GM19328 (cell line): ENCODE measurements at regions not wholly inside any gene's neighbourhood (a gene's known extent, or its start where the extent isn't known, plus 50 kb on each side); places are given as distances from the start of the nearest gene placed in this dataset.
"Not testable (repeated sequence)": the region's sequence is repeated elsewhere in the genome, so short reads cannot be mapped to it uniquely, and the experiment has no call there.

Experiments used
- ATAC-seq: cut with Tn5 transposase; IDR thresholded peaks from one replicate; pipeline ENCODE4 v1.9.1; 2021; ENCODE audit warnings: mild to moderate bottlenecking, moderate library complexity; ENCODE audit not compliant: unreplicated experiment

- no peak for ATAC-seq
These were observed 307.6 kb downstream of the ALDH8A1 start for GRCh38 chr6:134642279-134642678.

DNA sequence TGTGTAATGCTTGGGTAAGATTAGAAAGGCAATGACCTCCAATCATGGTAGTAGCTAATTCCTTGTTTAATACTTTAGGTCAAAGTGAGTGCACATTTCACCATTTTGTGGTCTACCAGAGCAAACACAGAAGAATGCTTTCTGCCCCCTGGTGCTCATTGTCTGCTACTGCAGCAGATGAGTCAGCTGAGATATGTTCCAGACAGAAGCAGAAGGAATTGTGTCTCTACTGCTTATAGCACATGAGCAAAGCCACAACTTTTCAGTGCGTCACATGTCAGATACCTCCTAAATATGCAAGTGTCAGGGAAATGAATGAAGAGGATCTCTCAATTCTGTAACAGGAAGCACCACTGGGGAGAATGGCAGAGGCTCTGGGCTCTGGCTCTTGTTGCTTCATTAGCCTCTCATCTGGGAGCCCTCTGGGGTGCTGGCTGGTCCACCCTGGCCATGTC, 308.9 kb downstream of the ALDH8A1 start:
- ATAC-seq, result no peak

- no peak for ATAC-seq
These were observed 309.7 kb downstream of the ALDH8A1 start for GRCh38 chr6:134640229-134640628.

GRCh38 chr6:134637847-134638437, 312.0 kb downstream of the ALDH8A1 start:
- no peak for ATAC-seq

GRCh38 chr6:134637282-134637681, 312.6 kb downstream of the ALDH8A1 start:
- no peak for ATAC-seq

GRCh38 chr6:134636186-134636799, 313.6 kb downstream of the ALDH8A1 start:
- ATAC-seq, result no peak

DNA sequence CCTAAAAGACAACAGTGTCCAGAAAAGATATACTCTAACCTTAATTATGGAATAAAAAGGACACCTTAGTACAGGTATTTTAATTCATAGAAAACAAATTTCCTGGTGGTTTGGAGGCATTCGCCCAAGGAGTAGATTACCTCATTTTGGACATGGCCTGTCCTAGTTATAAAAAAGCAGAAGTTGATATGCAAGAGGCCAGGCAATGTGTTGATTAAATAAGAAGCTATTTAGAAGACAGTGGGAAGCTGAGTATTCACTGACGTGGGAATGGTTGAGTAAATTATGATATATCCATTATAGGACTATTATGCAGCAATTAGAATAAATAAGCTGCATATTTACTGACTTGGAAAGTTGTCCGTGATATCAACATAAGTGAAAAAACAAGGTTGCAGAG, 314.9 kb downstream of the ALDH8A1 start:
- ATAC-seq, result no peak

GRCh38 chr6:134634466-134634865, 315.4 kb downstream of the ALDH8A1 start:
- ATAC-seq, result no peak

DNA sequence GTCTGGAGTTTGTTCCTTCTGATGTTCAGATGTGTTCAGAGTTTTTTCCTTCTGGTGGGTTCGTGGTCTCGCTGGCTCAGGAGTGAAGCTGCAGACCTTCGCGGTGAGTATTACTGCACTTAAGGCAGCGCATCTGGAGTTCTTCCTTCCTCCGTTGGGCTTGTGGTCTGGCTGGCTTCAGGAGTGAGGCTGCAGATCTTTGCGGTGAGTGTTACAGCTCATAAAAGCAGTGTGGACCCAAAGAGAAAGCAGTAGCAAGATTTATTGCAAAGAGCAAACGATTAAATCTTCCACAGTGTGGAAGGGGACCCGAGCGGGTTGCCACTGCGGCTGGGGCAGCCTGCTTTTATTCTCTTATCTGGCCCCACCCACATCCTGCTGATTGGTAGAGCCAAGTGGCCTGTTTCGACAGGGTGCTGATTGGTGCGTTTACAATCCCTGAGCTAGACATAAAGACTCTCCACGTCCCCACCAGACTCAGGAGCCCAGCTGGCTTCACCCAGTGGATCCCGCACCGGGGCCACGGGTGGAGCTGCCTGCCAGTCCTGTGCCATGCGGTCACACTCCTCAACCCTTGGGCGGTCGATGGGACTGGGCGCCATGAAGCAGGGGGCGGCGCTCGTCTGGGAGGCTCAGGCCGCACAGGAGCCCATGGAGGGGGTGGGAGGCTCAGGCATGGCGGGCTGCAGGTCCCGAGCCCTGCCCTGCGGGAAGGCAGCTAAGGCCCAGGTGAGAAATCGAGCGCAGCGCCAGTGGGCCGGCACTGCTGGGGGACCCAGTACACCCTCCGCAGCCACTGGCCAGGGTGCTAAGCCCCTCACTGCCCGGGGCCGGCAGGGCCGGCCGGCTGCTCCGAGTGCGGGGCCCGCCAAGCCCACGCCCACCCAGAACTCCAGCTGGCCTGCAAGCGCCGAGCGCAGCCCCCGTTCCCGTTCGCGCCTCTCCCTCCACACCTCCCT, 315.3 kb upstream of the SGK1 start:
- ATAC-seq, result not testable (repeated sequence)

- ATAC-seq, result no peak
These were observed 314.1 kb upstream of the SGK1 start for GRCh38 chr6:134632024-134632423.

DNA sequence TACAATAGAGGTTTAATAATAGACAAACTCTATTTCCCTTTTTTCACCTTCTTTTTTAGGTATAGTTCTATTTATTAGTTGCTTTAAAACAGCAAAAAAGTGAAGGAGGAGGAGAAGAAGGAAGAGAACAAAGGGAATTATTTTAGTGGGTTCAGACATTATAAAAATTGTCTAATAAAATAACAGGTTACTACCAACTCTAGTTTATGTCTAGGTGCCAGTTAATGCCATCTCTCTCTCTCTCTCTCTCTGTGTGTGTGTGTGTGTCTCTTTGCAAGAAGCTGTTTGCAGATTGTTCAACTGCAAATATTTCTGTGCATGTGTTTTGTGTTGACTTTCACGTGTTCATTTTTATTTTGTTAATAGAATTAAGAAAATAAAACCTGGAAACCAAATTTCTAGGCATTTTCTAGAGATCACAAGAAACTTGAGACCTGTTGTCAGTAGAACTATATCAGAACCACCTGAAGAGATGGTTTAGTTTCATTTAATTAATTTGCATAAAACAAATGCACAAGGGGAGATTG, 313.5 kb upstream of the SGK1 start:
- no peak for ATAC-seq

DNA sequence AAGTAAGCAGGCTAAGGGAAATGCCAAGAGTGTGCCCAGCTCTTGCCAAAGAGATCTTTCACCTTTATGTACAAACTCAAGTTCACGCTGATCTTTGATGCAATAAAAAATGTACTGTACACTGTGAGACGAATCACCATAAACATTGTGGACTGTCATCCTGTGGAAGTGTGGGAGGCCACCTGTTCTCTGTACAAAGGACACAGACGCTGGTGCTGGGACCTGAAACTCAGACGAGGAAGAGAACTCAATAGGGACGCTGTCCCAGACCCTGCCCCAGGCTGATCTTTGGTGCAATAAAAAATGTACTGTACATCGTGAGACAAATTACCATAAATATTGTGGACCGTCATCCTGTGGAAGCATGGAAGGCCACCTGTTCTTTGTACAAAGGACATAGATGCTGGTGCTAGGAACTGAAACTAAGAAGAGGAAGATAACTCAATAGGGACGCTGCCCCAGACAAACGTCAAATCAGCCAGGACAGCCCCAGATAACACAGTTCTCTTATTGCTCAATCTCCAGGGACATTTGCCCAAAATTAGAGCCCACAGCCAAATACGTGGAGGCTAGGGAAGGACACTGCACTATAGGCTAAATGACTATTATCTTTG, 312.7 kb upstream of the SGK1 start:
- ATAC-seq, result no peak

- no peak for ATAC-seq
These were observed 310.2 kb upstream of the SGK1 start for GRCh38 chr6:134628154-134628553.

DNA sequence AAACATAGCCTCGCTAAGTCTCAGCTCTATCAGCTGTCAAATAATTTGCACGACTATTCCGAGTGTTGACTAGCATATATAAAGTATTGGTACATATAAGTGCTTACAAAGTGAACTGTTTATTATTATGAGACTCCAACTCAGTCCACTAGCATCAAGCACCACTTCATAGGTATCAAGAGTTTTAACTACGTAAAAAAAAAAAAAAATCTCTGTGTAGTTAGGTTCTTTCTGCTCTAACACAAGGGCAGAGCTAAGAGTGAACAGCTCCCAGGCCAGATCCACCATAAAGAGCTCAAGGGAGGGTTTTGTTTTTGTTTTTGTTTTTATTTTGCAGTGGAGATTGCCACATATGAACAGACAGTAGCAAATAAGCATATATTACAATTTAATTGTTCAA, 309.8 kb upstream of the SGK1 start:
- ATAC-seq, result no peak

GRCh38 chr6:134626589-134626988, 308.7 kb upstream of the SGK1 start:
- no peak for ATAC-seq

- ATAC-seq, result no peak
These were observed 308.2 kb upstream of the SGK1 start for GRCh38 chr6:134626086-134626485.

DNA sequence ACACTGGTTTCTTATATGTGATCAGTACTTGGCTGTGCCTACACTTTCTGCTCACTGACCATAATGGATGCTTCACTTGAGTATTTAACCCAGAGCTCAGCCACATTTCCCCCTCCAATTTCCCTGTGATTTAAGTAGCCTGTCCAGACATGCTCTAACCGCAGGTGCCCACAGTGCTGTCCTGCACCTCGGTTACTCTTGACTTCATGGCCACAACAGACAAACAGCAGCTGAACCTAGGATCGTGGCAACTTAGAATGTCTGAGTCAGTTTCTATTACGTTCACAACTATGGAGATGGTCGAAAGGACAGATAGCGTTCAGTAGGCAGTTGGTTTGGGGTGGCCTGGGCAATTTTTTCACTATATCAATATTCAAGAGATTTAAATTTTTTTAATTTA, 306.9 kb upstream of the SGK1 start:
- no peak for ATAC-seq

- ATAC-seq, result no peak
These were observed 305.5 kb upstream of the SGK1 start for GRCh38 chr6:134623401-134623800.

DNA sequence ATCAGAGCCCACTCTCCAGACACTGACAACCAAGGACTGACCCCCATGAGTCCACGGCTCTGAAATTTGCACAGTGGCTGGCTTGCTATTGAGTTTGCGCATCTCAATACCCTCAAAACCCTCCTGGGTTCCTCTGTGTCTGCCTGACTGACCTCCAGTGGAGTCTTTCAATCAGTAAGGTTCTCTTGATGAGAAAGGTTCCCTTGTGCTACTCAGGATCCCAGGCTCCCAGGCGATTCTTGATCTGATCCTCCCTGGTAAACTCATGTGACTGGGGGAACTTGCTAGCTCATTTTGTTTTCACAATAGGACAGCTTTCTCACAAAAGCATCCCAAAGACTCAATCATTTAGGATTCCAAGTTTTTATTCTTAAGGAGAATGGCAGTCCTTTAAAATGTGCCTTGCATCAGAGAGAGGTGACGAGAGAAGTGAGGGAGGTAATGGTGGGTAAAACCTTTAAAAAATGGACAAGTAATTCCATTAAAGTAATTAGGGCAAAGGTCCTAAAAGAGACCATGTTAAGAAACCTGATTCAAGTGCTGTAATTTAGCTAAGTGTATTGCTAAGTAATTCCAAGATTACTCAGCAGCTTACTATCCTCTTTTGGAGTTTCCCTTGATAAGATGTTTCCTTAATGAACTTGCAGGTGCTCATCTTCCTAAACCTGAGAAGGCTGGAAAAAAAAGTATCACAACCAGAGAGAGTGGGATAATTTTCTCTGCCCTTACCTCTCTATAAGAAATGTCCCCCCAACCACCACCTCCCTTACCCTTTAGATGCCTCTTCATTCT, 304.7 kb upstream of the SGK1 start:
- ATAC-seq, result no peak

GRCh38 chr6:134621858-134622257, 303.9 kb upstream of the SGK1 start:
- no peak for ATAC-seq
